Right lobe of liver (tissue), 6 donors: ENCODE measurements at regions not wholly inside any gene's neighbourhood (a gene's known extent, or its start where the extent isn't known, plus 50 kb on each side); places are given as distances from the start of the nearest gene placed in this dataset.

Experiments
- ATAC-seq, 4 donors: fragments of 200-7000 bp; cut with Tn5 transposase; one replicate each; pipeline ENCODE4 v1.9.1; 2020; ENCODE audit warnings: mild to moderate bottlenecking in 4 of 4, moderate library complexity in 4 of 4
- DNase-seq, 3 donors: peaks; one replicate each; pipeline ENCODE4 v3.0.0-alpha.2; 2020
- H3K27ac ChIP-seq, 3 donors: fragments of 200-600 bp; one replicate each; pipeline ENCODE4 v1.8.0; 2022
- H3K27me3 ChIP-seq, 2 donors: fragments of 200-600 bp; one replicate each; pipeline ENCODE4 v1.8.0; 2022
- H3K36me3 ChIP-seq, 4 donors: fragments of 200-600 bp; sonication (generic) in 1 of 4; one replicate each; pipeline versions ENCODE4 v1.5.1 to v1.8.0; 2017 to 2022; ENCODE audit warnings: control low read depth in 1 of 4
- H3K4me1 ChIP-seq, 4 donors: fragments of 200-600 bp; sonication (generic) in 1 of 4; one replicate each; pipeline versions ENCODE4 v1.5.1 to v1.8.0; 2017 to 2022; ENCODE audit warnings: control low read depth in 1 of 4
- H3K4me3 ChIP-seq, 3 donors: fragments of 200-600 bp; one replicate each; pipeline ENCODE4 v1.8.0; 2022
- H3K9me3 ChIP-seq, 4 donors: fragments of 200-600 bp; sonication (generic) in 1 of 4; one replicate each; pipeline versions ENCODE4 v1.5.1 to v1.8.0; 2017 to 2022; ENCODE audit warnings: control low read depth in 1 of 4
- CTCF ChIP-seq, 4 donors: fragments of 200-600 bp in 3 of 4; fragments of 450-650 bp in 1 of 4; IDR thresholded peaks; one replicate each; pipeline versions ENCODE4 v1.5.1 to v1.8.0; 2016 to 2022; ENCODE audit warnings: antibody characterized with exemption in 4 of 4, mild to moderate bottlenecking in 2 of 4
- POLR2A ChIP-seq: fragments of 450-650 bp; IDR thresholded peaks from one replicate; pipeline ENCODE4 v1.6.1; 2017; ENCODE audit warnings: antibody characterized with exemption, mild to moderate bottlenecking
- WGBS: methylation state at CpG from one replicate; pipeline ENCODE4 v1.1.6; 2018; ENCODE audit warnings: low coverage, low lambda C conversion rate; ENCODE audit not compliant: insufficient coverage; ENCODE audit errors: missing lambda C conversion rate; 5-methylcytosine and 5-hydroxymethylcytosine counted together
- intact Hi-C, 2 donors: fragments of 100-400 bp; cut with DNase I; formaldehyde crosslinking; loops; one replicate each; pipeline versions ENCODE4 v1.11.2 to v1.14.1; 2022
- donor health status: DM: no; HTN: yes; CAD: no.
- donor health status: DM: no; HTN: no; CAD: no.
- donor health status: DM: no; HTN: no; CAD: no.
- donor health status: DM: no; HTN: yes; CAD: no.
- donor health status: DM: no; HTN: yes; CAD: no.

GRCh38 chr2:18171191-18172139, 293.0 kb downstream of the KCNS3 start:
- Histone ChIP-seq H3K27ac (no peak overlapping the region), H3K36me3 (no peaks in the 10 kb centered on the region), H3K27me3 (no peaks in the 10 kb centered on the region), H3K4me1 (no peaks in the 10 kb centered on the region), H3K4me3 (no peak overlapping the region), H3K9me3 (no peaks in the 10 kb centered on the region)
- 51% methylated on average over 7 of the region's 7 CpGs for WGBS
- intact Hi-C loops = no loop called here
- DNase-seq (no peak), ATAC-seq (no peak)
- TF ChIP-seq POLR2A (no peak), CTCF (IDR thresholded peaks at IDR 0.05) (no peak)

- no peaks in the 10 kb centered on the region for H3K36me3 ChIP-seq
- DNase-seq (no peak), ATAC-seq (no peak)
- TF ChIP-seq CTCF (IDR thresholded peaks at IDR 0.05) = no peak
- no peak for TF ChIP-seq POLR2A
- H3K9me3 ChIP-seq = no peaks in the 10 kb centered on the region
- H3K4me3 ChIP-seq = no peak overlapping the region
- H3K4me1 ChIP-seq = no peaks in the 10 kb centered on the region
- intact Hi-C loops = no loop called here
- H3K27me3 ChIP-seq = no peaks in the 10 kb centered on the region
- 83% methylated on average over 1 of the region's 1 CpG for WGBS
- no peak overlapping the region for H3K27ac ChIP-seq
Measured at GRCh38 chr2:18170642-18171041, 292.2 kb downstream of the KCNS3 start.

GRCh38 chr2:18169893-18170175, 291.4 kb downstream of the KCNS3 start:
- TF ChIP-seq CTCF (IDR thresholded peaks at IDR 0.05) = no peak
- TF ChIP-seq POLR2A = no peak
- H3K27me3 ChIP-seq = no peaks in the 10 kb centered on the region
- no peaks in the 10 kb centered on the region for H3K36me3 ChIP-seq
- no peaks in the 10 kb centered on the region for H3K4me1 ChIP-seq
- H3K9me3 ChIP-seq = no peaks in the 10 kb centered on the region
- ATAC-seq (no peak), DNase-seq (no peak)
- no peak overlapping the region for H3K27ac ChIP-seq
- intact Hi-C loops = no loop called here
- no peak overlapping the region for H3K4me3 ChIP-seq
- WGBS = 40% methylated on average over 1 of the region's 1 CpG

- H3K4me1 ChIP-seq = no peaks in the 10 kb centered on the region
- H3K4me3 ChIP-seq = no peak overlapping the region
- DNase-seq (no peak), ATAC-seq (no peak)
- 67% methylated on average over 4 of the region's 5 CpGs for WGBS
- TF ChIP-seq CTCF (IDR thresholded peaks at IDR 0.05) (no peak), POLR2A (no peak)
- H3K9me3 ChIP-seq = no peaks in the 10 kb centered on the region
- no peaks in the 10 kb centered on the region for H3K36me3 ChIP-seq
- no peak overlapping the region for H3K27ac ChIP-seq
- no peaks in the 10 kb centered on the region for H3K27me3 ChIP-seq
- intact Hi-C loops = no loop called here
Measured at GRCh38 chr2:18169121-18169892, 290.8 kb downstream of the KCNS3 start.
